ENCODE measurements at regions not wholly inside any gene's neighbourhood (a gene's known extent, or its start where the extent isn't known, plus 50 kb on each side); places are given as distances from the start of the nearest gene placed in this dataset.

DNA sequence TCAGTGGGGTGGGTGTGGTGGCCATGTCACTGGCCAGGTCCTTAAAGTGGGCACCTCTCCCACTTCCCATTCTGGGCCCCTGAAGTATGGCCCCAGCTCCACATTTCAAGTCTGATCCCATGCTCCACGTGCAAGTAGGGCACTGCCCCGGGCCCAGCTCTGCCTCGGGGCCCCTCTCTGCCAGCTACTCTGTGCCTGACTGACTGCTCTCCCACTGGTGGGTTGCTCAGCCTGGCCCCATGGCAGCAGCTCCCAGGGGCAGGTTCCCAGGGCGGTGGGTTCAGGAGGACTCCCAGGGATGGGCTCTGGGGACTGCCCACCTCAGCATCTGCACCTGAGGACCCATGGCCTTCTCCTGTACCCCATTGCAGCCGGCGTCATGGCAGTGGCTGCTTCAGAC lies 110.2 kb upstream of the FAM180A start:
- TF ChIP-seq CTCF (IDR thresholded peaks at IDR 0.05) (no peak), POLR2A (IDR thresholded peaks at IDR 0.05) (no peak), POLR2AphosphoS5 (IDR thresholded peaks at IDR 0.05; ENCODE audit: insufficient read depth in 1 of 2, low read depth in 1 of 2) (no peak)

All from vagina (tissue), 2 donors.